ENCODE measurements at regions not wholly inside any gene's neighbourhood (a gene's known extent, or its start where the extent isn't known, plus 50 kb on each side); places are given as distances from the start of the nearest gene placed in this dataset.
"Not testable (repeated sequence)": the region's sequence is repeated elsewhere in the genome, so short reads cannot be mapped to it uniquely, and the experiment has no call there.

DNA sequence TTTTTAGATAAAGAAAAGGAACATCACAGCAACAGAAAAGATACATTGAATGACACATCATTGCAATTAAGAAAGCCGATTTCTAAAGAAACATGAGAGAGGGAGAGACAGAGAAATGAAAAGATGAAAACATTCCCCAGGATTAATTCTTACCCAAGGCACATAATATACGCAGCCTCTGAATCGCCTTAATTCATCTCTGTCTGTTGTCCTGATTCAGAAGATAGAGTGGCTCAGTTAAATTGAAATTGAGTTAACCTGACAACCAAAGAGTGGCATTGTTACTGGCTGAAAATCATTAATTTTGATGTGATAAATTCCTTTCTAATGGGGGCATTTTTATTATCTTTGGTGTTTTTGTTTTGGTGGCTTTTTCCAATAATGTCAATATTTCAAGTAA is 701.9 kb downstream of the EDEM1 start:
- intact Hi-C loops (cut with DNase I), result no loop called here
- DNase-seq, result no peak

DNA sequence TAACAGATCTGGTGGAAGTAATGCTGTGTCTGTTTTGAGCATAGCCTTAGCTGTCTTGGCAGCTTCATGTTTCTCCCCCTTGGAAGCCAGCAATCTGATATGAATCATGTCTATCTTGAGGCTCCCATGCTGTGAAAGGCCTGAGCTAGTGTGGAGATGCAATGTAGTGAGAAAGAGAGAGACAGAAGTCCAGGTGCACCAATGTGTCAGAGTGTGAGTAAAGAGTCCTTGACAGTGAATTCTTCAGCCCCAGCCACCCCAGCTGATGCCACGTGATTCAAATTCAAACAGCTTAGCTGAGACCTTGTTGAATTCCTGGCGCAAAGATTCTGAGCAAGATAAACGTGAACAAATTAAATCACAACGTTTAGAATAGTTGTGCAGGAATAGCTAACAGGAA is 704.2 kb downstream of the EDEM1 start:
- DNase-seq, result no peak

DNA sequence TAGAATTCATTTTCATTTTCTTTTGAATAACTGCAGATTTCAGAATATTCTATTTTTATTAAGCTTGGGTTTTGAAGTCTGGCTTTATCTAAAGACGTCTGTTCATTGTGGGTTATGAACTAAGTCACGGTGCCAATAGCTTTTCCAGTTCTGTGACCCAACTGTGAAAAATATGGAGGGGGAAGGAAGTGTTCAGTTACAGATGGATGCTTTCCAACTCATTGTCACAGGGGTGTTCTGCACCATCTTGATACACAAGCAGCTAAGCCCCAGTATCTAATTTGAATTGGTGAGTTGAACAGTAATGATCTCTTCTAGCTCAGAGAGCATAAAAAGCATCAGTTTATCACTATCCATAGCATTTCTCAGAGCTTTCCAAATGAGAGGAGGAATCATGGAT is 710.6 kb downstream of the EDEM1 start:
- intact Hi-C loops (cut with DNase I), result no loop called here
- no peak for DNase-seq

More for the DNA sequence above, 704.2 kb downstream of the EDEM1 start:
- intact Hi-C loops (cut with DNase I), result no loop called here

- no peak for DNase-seq
Measured at GRCh38 chr3:5899014-5899761, 711.7 kb downstream of the EDEM1 start.

GRCh38 chr3:5917932-5918331 is 730.4 kb downstream of the EDEM1 start:
- DNase-seq, result peak in 2 of 10 donors; percentile 67 to 72
- intact Hi-C loops (cut with DNase I), result no loop called here

More at GRCh38 chr3:5899014-5899761, 711.7 kb downstream of the EDEM1 start:
- intact Hi-C loops (cut with DNase I), result no loop called here

DNA sequence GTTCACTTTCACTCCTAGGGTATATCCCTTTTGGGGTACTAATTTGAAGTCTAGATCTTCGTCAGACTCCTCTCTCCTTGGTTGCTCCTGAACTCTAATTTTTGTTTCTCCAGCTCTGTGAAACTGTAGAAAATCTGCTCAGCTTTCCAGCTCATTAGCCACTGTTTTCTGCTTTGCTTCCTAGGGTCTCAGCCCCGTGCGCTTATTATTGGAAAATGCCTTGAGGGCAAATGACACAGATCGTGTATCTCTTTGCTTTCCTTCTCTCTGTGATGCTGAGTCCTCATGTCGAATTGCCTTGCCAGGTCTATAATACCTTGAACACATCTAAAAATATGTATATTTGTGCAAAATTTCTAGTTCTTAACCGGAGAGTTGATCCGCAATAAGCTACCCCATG is 731.1 kb downstream of the EDEM1 start:
- no peak for DNase-seq
- intact Hi-C loops (cut with DNase I), result no loop called here

DNA sequence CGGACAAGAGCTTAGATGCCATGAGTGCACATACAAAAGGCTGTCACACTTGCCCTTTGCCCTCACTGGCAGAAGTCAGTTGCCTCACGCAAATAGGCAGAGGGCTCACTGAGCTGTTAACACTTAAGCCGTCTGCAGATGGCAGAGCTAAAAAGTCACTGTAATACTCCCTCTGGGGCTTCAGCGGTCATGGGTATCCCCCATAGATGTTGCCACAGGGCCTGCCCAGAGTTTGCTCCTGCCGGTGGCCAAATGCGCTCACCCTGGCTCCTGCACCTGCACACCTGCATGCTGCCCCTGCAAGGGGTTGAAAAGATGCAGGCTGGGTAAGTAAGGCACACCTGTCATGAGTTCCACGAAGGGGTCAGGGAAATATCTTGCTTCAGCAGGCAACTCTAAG is 741.5 kb downstream of the EDEM1 start:
- DNase-seq, result no peak
- intact Hi-C loops (cut with DNase I), result no loop called here

- intact Hi-C loops (cut with DNase I); DNase-seq: not testable (repeated sequence)
Measured at GRCh38 chr3:5944061-5944460, 756.6 kb downstream of the EDEM1 start.

DNA sequence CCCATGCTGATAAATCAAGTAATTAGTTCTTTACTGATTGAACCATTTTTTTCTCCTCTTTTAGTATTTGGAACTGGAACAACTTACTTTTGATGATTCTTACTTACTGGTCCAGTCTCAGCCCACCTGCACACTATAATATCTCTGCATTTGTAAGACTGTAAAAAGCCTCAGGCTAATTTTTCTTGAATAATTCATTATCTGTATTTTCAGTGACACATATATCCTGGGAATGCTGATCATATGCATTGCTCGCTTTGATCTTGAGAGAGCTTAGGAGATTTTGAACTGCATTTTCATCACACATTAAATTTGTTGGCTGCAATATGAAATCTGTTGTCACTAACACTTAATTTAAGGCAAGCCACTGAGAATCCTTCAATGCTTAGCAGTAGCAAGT is 760.6 kb downstream of the EDEM1 start:
- intact Hi-C loops (cut with DNase I), result no loop called here
- DNase-seq, result no peak

DNA sequence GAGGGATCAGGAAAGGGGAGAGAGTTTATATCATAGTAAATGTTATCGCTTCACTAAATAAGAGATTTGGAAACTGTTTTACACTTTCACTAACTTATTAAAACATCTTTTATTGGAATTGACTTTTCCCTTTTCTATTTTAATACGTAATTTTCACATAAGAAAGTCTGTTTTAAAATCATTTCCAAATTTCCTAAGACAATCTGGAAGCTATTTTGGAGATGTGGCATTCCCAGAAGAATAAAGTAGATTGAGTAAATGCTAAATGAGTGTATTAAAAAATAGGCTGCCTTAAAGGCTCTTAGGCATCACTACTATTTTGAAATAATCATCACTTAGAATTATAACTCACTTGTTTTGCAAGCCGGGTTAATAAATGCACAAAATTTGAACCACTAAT is 763.5 kb downstream of the EDEM1 start:
- intact Hi-C loops (cut with DNase I), result no loop called here
- no peak for DNase-seq

- intact Hi-C loops (cut with DNase I), result no loop called here
- DNase-seq, result no peak
Measured at GRCh38 chr3:5972586-5972985, 785.1 kb downstream of the EDEM1 start.

GRCh38 chr3:5974630-5975322 is 787.3 kb downstream of the EDEM1 start:
- intact Hi-C loops (cut with DNase I), result no loop called here
- no peak for DNase-seq

- DNase-seq, result no peak
- intact Hi-C loops (cut with DNase I), result no loop called here
Measured at GRCh38 chr3:5977331-5977730, 789.8 kb downstream of the EDEM1 start.

- intact Hi-C loops (cut with DNase I), result no loop called here
Measured at GRCh38 chr3:5980475-5980874, 793.0 kb downstream of the EDEM1 start.

DNA sequence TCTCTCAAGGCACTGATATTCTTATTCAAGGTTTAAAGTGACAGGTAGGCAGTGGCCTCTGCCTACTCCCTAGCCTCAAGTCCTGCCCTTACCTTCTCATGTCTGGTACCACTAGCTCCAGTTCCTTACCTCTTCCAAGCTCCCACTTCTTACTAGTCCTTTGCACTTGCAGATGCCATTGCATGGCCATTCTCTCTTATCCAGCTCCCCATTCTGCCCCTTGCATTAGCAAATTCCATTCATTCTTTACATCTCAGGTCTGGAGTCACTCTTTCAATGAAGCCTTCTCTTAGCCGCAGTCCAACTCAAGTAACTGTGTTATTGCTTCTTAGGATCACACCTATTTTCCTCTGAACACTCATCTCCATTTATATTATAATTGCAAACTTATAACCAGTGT is 807.1 kb downstream of the EDEM1 start:
- no peak for DNase-seq
- intact Hi-C loops (cut with DNase I), result no loop called here

More at GRCh38 chr3:5980475-5980874, 793.0 kb downstream of the EDEM1 start:
- no peak for DNase-seq

- no peak for DNase-seq
- intact Hi-C loops (cut with DNase I), result no loop called here
Measured at GRCh38 chr3:6018456-6018855, 830.9 kb downstream of the EDEM1 start.

GRCh38 chr3:6022621-6023020 is 835.1 kb downstream of the EDEM1 start:
- intact Hi-C loops (cut with DNase I), result no loop called here
- DNase-seq, result no peak

- DNase-seq, result no peak
- intact Hi-C loops (cut with DNase I), result no loop called here
Measured at GRCh38 chr3:6025032-6025431, 835.9 kb upstream of the GRM7 start.

DNA sequence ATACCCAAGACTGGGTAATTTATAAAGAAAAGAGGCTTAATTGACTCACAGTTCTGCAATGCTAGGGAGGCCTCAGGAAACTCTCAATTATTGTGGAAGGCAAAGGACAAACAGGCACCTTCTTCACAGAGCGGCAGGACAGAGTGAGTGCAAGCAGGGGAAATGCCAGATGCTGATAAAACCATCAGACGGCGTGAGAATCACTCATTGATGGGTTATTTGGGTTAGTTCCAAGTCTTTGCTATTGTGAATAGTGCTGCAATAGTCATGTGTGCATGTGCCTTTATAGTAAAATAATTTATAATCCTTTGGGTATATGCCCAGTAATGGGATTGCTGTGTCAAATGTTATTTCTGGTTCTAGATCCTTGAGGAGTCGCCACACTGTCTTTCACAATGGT is 830.3 kb upstream of the GRM7 start:
- intact Hi-C loops (cut with DNase I); DNase-seq: not testable (repeated sequence)

- intact Hi-C loops (cut with DNase I), result no loop called here
- no peak for DNase-seq
Measured at GRCh38 chr3:6035626-6036025, 825.3 kb upstream of the GRM7 start.

DNA sequence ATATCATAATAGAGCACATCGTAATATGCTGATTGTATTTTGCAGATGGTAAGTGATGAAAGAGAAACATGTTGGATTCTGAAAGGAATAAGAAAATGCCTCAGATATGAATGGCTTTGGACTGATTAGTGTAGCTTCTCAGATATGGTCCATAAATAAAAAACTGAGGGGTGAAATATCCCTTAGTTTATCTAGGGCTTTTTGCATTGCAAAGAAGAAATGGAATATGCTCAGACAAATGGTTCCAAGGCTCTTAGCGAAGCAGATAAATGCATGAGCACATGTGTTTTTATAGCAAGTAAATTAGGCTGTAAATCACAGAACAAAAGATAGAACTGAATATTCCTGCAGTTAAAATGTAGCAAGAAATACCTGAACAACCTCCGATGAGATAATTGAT is 820.9 kb upstream of the GRM7 start:
- DNase-seq, result no peak
- intact Hi-C loops (cut with DNase I), result no loop called here

DNA sequence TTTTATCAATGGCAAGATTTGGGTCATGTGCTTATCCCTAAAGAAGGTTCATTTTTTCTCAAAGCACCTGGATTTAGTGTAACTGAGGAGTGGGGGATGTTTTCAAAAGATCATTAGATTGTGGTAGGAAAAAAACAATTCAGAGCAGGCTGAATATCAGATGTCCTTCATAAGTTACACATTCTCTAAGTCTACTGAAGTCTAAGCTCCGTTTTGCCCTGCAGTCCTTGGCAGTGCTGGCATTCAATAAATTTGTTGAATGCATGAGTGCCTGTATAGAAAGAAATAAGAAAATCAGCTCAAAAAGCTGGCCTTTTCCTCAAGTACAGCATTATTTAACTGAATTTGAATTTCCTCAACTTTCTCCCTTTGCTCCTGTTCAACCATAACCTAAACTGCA is 819.0 kb upstream of the GRM7 start:
- no peak for DNase-seq
- intact Hi-C loops (cut with DNase I), result no loop called here

All from posterior cingulate gyrus (tissue), 11 donors.